ENCODE measurements at regions not wholly inside any gene's neighbourhood (a gene's known extent, or its start where the extent isn't known, plus 50 kb on each side); places are given as distances from the start of the nearest gene placed in this dataset.
"Not testable (repeated sequence)": the region's sequence is repeated elsewhere in the genome, so short reads cannot be mapped to it uniquely, and the experiment has no call there.

DNA sequence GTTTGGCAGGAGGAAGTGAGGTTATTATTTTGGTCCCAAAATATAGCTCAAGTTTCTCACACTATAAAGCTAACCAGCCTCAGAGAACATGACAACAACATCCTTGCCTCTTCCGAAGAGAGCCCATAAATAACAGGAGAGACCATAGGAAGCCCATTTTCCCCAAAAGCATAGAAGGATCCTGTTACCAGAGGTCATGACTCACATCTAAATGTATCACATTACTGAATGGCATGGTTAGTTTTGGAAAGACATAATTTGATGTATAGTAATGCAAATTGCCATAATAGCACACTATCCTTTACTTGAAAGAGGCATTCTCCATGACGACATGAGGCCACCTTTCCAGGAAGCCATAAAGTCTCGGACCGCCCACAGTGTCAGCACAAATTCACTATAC is 238.8 kb upstream of the GRIA3 start:
- H3K36me3 Mint-ChIP-seq (ENCODE audit: insufficient read depth, unreplicated experiment) = no peaks in the 10 kb centered on the region
- no peaks in the 10 kb centered on the region for H3K27me3 Mint-ChIP-seq (ENCODE audit: unreplicated experiment)
- CTCF ChIA-PET = no interaction called here
- no peak for DNase-seq
- no TSS peak for BruUV-seq (replicated peaks)
- H3K4me3 Mint-ChIP-seq (ENCODE audit: low read depth, unreplicated experiment) = no peak overlapping the region
- intact Hi-C loops (cut with micrococcal nuclease; ENCODE audit: unreplicated experiment) = no loop called here
- H3K27ac Mint-ChIP-seq (ENCODE audit: unreplicated experiment) = no peak overlapping the region
- no peaks in the 10 kb centered on the region for H3K4me1 Mint-ChIP-seq (ENCODE audit: low read depth, unreplicated experiment)
- no peak for TF ChIP-seq CTCF (IDR thresholded peaks at IDR 0.05; ENCODE audit: unreplicated experiment)
- H3K9me3 Mint-ChIP-seq (ENCODE audit: low read depth, unreplicated experiment) = peaks cover 5% of the 10 kb centered on the region

DNA sequence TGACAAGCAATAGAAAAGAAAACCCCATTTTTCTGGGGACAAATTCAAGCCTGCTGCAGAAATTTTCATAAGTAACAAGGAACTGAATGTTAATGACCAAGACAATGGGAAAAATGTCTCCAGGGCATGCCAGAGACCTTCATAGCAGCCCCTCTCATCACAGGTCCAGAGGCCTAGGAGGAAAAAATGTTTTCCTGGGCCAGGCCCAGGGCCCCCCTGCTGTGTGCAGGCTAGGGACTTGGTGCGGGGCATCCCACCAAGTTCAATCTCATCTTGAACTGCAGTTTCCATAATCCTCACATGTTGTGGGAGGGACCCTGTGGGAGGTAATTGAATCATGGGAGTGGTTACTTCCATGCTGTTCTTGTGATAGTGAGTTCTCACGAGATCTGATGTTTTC is 211.5 kb upstream of the GRIA3 start:
- no peaks in the 10 kb centered on the region for H3K27me3 Mint-ChIP-seq (ENCODE audit: unreplicated experiment)

GRCh38 chrX:122982521-122982920 is 201.6 kb upstream of the GRIA3 start:
- no peak for TF ChIP-seq CTCF (IDR thresholded peaks at IDR 0.05; ENCODE audit: unreplicated experiment)
- Mint-ChIP-seq H3K9me3 (ENCODE audit: low read depth, unreplicated experiment) (peaks cover 5% of the 10 kb centered on the region), H3K4me1 (ENCODE audit: low read depth, unreplicated experiment) (no peaks in the 10 kb centered on the region), H3K4me3 (ENCODE audit: low read depth, unreplicated experiment) (no peak overlapping the region), H3K36me3 (ENCODE audit: insufficient read depth, unreplicated experiment) (no peaks in the 10 kb centered on the region), H3K27me3 (ENCODE audit: unreplicated experiment) (peaks cover 8% of the 10 kb centered on the region), H3K27ac (ENCODE audit: unreplicated experiment) (no peak overlapping the region)
- no TSS peak for BruUV-seq (replicated peaks)
- no peak for DNase-seq
- intact Hi-C loops (cut with micrococcal nuclease; ENCODE audit: unreplicated experiment) = no loop called here
- CTCF ChIA-PET = no interaction called here

More for the DNA sequence above, 211.5 kb upstream of the GRIA3 start:
- CTCF ChIA-PET = no interaction called here
- Mint-ChIP-seq H3K9me3 (ENCODE audit: low read depth, unreplicated experiment) (peaks cover 11% of the 10 kb centered on the region), H3K4me1 (ENCODE audit: low read depth, unreplicated experiment) (no peaks in the 10 kb centered on the region), H3K27ac (ENCODE audit: unreplicated experiment) (no peak overlapping the region), H3K4me3 (ENCODE audit: low read depth, unreplicated experiment) (no peak overlapping the region), H3K36me3 (ENCODE audit: insufficient read depth, unreplicated experiment) (no peaks in the 10 kb centered on the region)
- BruUV-seq (replicated peaks) = no TSS peak
- DNase-seq = no peak
- no peak for TF ChIP-seq CTCF (IDR thresholded peaks at IDR 0.05; ENCODE audit: unreplicated experiment)
- intact Hi-C loops (cut with micrococcal nuclease; ENCODE audit: unreplicated experiment) = no loop called here

GRCh38 chrX:123002844-123003243 is 181.2 kb upstream of the GRIA3 start:
- H3K9me3 Mint-ChIP-seq (ENCODE audit: low read depth, unreplicated experiment); BruUV-seq (replicated peaks); intact Hi-C loops (cut with micrococcal nuclease; ENCODE audit: unreplicated experiment); H3K36me3 Mint-ChIP-seq (ENCODE audit: insufficient read depth, unreplicated experiment); H3K4me1 Mint-ChIP-seq (ENCODE audit: low read depth, unreplicated experiment); H3K27me3 Mint-ChIP-seq (ENCODE audit: unreplicated experiment); CTCF ChIA-PET; H3K4me3 Mint-ChIP-seq (ENCODE audit: low read depth, unreplicated experiment); H3K27ac Mint-ChIP-seq (ENCODE audit: unreplicated experiment); DNase-seq: not testable (repeated sequence)

DNA sequence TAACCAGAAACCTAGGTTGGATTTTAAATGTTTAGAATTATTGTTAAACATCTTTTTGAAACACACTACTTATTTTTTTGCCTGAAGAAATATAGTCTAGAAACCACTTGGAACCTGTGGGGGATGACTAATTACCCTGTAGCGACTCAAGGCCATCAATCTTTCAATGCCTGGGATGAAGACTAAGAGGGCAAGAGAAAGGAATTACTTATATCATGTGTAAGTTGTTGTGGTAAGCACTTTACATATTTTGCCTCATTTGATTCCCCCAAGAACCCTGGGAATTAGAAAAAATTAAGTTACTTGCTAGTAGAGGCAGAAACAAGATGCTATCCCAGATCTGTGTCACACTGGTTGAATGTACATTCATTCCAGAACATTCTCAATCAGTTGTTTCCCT is 170.9 kb upstream of the GRIA3 start:
- H3K4me1 Mint-ChIP-seq (ENCODE audit: low read depth, unreplicated experiment) = no peaks in the 10 kb centered on the region
- no TSS peak for BruUV-seq (replicated peaks)
- H3K27me3 Mint-ChIP-seq (ENCODE audit: unreplicated experiment) = no peaks in the 10 kb centered on the region
- H3K9me3 Mint-ChIP-seq (ENCODE audit: low read depth, unreplicated experiment) = peaks cover 8% of the 10 kb centered on the region
- no peak overlapping the region for H3K4me3 Mint-ChIP-seq (ENCODE audit: low read depth, unreplicated experiment)
- intact Hi-C loops (cut with micrococcal nuclease; ENCODE audit: unreplicated experiment) = no loop called here
- no peak overlapping the region for H3K27ac Mint-ChIP-seq (ENCODE audit: unreplicated experiment)
- DNase-seq = no peak
- CTCF ChIA-PET = no interaction called here
- no peaks in the 10 kb centered on the region for H3K36me3 Mint-ChIP-seq (ENCODE audit: insufficient read depth, unreplicated experiment)
- no peak for TF ChIP-seq CTCF (IDR thresholded peaks at IDR 0.05; ENCODE audit: unreplicated experiment)
